Activated CD4-positive, alpha-beta T cell treated with anti-CD3 and anti-CD28 coated beads for 24 hours (primary cell): ENCODE measurements at regions not wholly inside any gene's neighbourhood (a gene's known extent, or its start where the extent isn't known, plus 50 kb on each side); places are given as distances from the start of the nearest gene placed in this dataset.
A peak's percentile ranks its signal among the peaks of the same experiment; 100 is the strongest.
"Not testable (repeated sequence)": the region's sequence is repeated elsewhere in the genome, so short reads cannot be mapped to it uniquely, and the experiment has no call there.

Source experiments
- DNase-seq, 2 donors: peaks; one replicate each; pipeline ENCODE4 v3.0.0-alpha.2; 2020; ENCODE audit warnings: low read depth in 2 of 2

- DNase-seq: not testable (repeated sequence)
Measured at GRCh38 chr17:13659051-13659450, 57.3 kb upstream of the HS3ST3A1 start.

DNA sequence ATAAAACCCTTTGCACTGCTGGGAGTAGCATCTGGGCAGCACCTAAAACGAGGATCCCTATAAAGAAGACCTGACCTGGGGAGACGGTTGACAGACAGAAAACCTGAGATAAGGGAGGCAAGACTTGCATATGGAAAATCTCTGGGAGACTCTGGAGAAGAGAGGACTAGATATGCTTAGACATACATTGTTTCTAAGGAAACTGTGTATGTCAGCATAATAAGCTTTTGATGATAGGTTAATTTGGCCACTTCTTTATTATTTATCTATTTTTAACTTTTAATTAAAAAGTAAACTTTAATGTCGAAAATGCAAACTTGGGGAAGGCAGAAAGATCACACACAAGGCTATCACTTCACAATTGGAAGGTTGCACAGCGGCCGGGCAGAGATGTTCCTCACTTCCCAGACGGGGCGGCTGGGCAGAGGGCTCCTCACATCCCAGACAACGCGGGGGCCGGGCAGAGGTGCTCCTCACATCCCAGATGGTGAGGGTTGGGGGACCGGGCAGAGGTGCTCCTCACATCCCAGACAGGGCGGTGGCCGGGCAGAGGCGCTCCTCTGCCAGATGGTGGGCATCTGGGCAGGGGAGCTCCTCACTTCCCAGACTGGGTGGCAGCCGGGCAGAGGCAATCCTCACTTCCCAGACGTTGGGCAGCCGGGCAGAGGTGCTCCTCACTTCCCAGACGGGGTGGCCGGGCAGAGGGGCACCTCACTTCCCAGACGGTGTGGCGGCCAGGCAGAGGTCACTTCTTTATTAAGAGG lies 64.3 kb upstream of the HS3ST3A1 start:
- DNase-seq: no peak

DNA sequence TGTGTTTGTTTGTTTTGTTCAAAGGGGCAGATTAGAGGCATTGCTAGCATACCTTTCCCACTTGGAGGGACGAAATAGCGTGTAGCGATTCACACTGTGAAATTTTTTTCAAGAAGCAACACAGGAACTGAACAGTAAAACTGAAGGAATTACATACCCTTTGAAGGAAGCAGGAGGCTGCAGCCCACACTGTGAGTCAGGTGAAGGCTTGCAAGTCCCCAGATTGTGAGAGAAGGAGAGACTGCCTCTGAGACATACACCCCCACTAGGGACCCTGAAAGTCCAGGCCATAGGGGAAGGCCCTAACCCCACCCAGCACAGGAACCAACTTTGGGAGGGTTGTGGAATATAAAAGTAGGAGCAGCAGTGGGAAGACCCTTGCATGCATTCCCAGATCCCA lies 69.6 kb upstream of the HS3ST3A1 start:
- DNase-seq: no peak

GRCh38 chr17:13671771-13672170 lies 70.0 kb upstream of the HS3ST3A1 start:
- DNase-seq: peak in 1 of 2 donors; percentile 8

- DNase-seq: no peak
Measured at GRCh38 chr17:13678361-13678760, 76.6 kb upstream of the HS3ST3A1 start.

GRCh38 chr17:13678841-13679240 lies 77.1 kb upstream of the HS3ST3A1 start:
- no peak for DNase-seq

DNA sequence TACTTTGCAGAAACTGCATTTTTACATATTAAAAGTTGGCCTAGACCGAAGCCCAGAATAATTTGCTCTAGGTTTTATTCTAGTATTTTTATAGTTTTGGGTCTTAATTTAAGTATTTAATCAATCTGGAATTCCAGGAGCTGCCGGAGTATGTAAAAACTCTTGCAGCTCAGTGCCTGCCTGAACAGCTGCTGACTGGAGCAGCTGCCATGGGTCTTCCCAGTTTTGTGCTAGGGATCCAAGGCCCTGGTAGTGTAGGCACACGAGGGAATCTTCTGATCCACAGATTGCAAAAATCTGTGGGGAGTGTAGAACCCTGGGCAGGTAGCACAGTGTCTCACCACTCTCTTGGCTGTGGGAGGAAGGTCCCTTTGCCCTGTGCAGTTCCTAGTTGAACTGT lies 87.0 kb upstream of the HS3ST3A1 start:
- DNase-seq: no peak

GRCh38 chr17:13690806-13691205 lies 89.1 kb upstream of the HS3ST3A1 start:
- DNase-seq: no peak

GRCh38 chr17:13694934-13695333 lies 93.2 kb upstream of the HS3ST3A1 start:
- DNase-seq: no peak

- DNase-seq: no peak
Measured at GRCh38 chr17:13698832-13699231, 97.1 kb upstream of the HS3ST3A1 start.

- DNase-seq: no peak
Measured at GRCh38 chr17:13699261-13699660, 97.5 kb upstream of the HS3ST3A1 start.

GRCh38 chr17:13702266-13702665 lies 100.5 kb upstream of the HS3ST3A1 start:
- DNase-seq: no peak

- no peak for DNase-seq
Measured at GRCh38 chr17:13704333-13704732, 102.6 kb upstream of the HS3ST3A1 start.

DNA sequence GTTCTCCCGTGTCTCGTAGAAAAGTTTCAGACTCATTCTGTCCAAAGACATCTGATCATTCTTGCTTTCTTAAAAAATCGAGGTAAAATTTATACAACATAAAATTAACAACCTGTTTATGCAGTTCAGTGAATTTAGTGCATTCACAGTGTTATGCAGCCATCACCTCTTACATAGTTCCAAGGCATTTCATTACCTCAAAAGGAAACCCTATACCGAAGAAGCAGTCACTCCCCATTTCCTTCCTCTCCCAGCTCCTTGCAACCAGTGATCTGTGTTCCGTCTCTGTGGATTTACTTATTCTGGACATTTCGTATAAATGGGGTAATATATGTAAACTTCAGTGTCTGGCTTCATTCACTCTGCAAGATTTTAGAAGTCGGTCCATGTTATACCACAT lies 103.5 kb upstream of the HS3ST3A1 start:
- no peak for DNase-seq

DNA sequence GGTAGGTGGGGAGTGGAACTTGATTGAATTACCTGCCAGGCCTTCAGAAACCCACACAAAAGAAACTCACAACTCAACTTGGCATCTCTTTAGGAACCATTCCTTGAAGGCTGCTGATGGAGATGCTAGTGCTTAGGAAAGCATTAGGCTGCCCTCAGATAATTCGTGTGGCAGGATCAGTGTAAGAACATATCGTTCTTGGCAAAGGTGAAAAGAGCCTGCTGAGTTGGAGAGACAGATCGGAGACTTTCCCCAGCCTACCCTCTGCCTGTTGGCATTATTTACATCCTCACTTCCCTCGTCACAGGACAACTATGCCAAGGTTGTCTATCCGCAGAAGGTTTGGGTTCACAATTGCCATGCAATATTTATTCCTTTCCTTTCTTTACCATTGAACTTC lies 120.0 kb upstream of the HS3ST3A1 start:
- no peak for DNase-seq

DNA sequence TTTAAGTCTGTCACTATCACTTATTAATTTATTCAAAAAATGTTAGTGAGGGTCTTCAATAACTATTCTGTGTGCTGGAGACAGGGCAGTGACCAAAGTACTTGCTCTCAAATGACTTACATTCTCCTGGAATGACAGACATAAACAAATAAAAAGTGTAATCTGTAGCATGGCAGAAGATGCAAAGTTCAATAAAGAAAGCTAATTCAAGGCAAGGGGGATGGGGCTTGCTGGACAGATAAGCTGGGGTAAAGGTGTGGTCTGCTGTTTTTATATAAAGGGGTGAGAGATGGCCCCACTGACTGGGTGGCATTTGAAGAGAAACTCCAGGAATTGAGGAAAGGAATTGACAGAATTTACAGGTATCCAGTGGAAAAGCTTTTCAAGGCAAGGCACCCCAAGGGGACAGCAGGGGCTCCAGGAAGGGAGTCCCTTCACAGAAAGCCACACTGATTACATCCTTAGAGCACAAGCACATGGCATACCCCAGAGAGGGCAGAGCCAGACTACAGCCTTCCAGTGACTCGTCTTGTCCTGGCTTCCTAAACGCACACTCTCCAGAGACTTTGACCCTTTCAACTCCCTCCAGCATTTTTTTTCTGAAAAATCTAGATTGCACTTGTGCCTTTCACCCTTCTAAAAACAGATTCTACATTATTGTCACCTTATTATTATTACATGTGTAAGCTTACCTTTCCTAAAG lies 123.7 kb upstream of the HS3ST3A1 start:
- DNase-seq: no peak

- DNase-seq: no peak
Measured at GRCh38 chr17:13727441-13728171, 125.9 kb upstream of the HS3ST3A1 start.

- no peak for DNase-seq
Measured at GRCh38 chr17:13728781-13729180, 127.1 kb upstream of the HS3ST3A1 start.

DNA sequence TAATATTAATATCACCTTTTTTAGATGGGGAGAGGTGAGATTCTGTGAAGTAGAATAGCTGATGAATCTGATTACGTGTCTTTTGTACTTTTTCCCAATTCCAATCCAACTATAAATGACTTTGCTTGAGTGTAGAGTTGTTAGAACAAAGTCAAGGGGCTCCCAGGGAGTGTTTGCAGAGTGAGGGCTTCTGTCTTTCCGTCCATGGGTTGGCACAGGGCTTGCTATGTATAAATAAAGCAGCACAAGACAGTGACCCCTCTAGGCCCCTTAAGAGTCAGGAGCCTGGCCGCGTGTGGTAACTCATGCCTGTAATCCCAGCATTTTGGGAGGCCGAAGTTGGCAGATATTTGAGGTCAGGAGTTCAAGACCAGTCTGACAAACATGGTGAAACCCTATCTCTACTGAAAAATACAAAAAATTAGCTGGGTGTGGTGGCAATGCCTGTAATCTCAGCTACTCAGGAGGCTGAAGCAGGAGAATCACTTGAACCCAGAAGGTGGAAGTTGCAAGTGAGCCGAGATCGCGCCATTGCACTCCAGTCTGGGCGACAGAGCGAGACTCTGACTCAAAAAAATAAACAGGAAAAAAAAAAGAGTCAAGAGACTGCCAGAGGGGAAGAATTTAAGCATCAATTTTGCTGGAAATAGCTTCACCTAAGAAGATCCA lies 127.9 kb upstream of the HS3ST3A1 start:
- DNase-seq: no peak

DNA sequence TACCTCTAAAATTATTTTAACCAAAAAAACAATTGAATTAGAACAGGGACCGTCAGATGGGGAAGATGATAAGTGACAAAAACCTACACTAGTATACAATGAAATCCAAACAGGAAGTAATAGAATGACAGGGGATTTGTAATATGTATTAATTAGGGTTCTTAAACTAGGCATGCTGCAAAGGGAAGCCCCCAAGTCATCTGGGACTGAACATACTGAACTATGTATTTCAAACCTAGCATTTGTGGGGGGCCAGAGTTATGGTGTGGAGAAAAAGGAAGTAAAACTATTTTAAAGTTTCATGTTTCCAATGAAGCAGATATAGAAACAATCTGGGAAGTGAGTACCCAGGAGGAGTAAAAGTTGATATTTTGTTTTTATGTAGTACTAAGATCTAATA lies 133.2 kb upstream of the HS3ST3A1 start:
- no peak for DNase-seq

GRCh38 chr17:13735444-13735843 lies 133.7 kb upstream of the HS3ST3A1 start:
- no peak for DNase-seq

DNA sequence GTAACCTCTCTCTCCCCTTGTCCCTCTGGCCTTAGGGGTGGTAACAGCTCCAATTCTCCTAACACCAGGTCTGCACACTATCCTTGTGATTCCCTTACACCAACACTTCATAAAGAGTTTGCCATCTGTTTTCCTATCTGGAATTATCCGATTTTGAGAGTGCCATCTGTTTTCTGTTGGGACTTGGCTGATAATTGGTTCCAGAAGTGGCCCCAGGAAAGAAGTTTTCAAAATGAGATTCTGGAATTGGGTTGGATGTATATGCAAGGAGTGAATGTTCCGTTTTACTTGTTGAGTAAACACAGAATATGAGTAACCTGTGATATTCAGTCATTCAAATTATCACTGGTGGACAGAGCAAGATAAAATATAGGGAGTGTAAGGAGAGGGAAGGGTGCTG lies 134.1 kb upstream of the HS3ST3A1 start:
- DNase-seq: no peak
